Endothelial cell of umbilical vein (primary cell): ENCODE measurements at regions not wholly inside any gene's neighbourhood (a gene's known extent, or its start where the extent isn't known, plus 50 kb on each side); places are given as distances from the start of the nearest gene placed in this dataset.

Source experiments
- BruUV-seq: library from RNA; stranded (reverse); fragments of 400-500 nt; replicated peaks from 2 replicates; lab custom pipeline; 2021; lab: Mats Ljungman, UMichigan
- CTCF ChIA-PET: fragments of 300-600, 350-600 bp; sonication (Branson Sonifier 250); formaldehyde crosslinking; loops from one replicate; lab custom pipeline; 2021; ENCODE audit warnings: antibody characterized with exemption, inconsistent platforms; lab: Charles Lee
- POLR2A ChIA-PET: fragments of 300-600, 350-600 bp; sonication (Branson Sonifier 250); formaldehyde crosslinking; loops from one replicate; lab custom pipeline; 2021; ENCODE audit warnings: antibody characterized with exemption, inconsistent platforms; lab: Charles Lee
- DNase-seq: peaks from one replicate; pipeline ENCODE4 v3.0.0-alpha.2; 2011; ENCODE audit warnings: low read depth, low spot score
- FAIRE-seq: peaks from 2 replicates; lab custom pipeline; 2011; peaks lifted over from hg19 to GRCh38; lab: Jason Lieb, UNC
- H2AFZ ChIP-seq: 2 replicates; pipeline ENCODE4 v1.6.0; 2012; ENCODE audit warnings: low read depth, low read length, control low read depth, inconsistent platforms
- H3K27ac ChIP-seq: 2 replicates; pipeline ENCODE4 v1.5.1; 2011; ENCODE audit warnings: low read depth, mild to moderate bottlenecking, control low read depth, low read length, moderate library complexity; ENCODE audit not compliant: insufficient read depth
- H3K27me3 ChIP-seq, 2 experiments: 2 replicates each; pipeline versions ENCODE4 v1.6.0 to v1.6.1; 2011; ENCODE audit warnings: low read length in 2 of 2, mixed read lengths in 1 of 2; ENCODE audit not compliant: control insufficient read depth in 2 of 2, insufficient read depth in 2 of 2
- H3K36me3 ChIP-seq, 2 experiments: 2 replicates in 1 of 2; 3 replicates in 1 of 2; pipeline ENCODE4 v1.5.1; 2011; ENCODE audit warnings: low read length in 2 of 2, mild to moderate bottlenecking in 1 of 2, moderate library complexity in 1 of 2; ENCODE audit not compliant: control insufficient read depth in 2 of 2, insufficient read depth in 2 of 2; ENCODE audit errors: extremely low read depth in 1 of 2
- H3K4me1 ChIP-seq: 3 replicates; pipeline ENCODE4 v1.5.1; 2011; ENCODE audit warnings: mild to moderate bottlenecking, low read length; ENCODE audit not compliant: control insufficient read depth, insufficient read depth; ENCODE audit errors: extremely low read depth
- H3K4me2 ChIP-seq: 2 replicates; pipeline ENCODE4 v1.6.1; 2011; ENCODE audit warnings: low read length, control low read depth, mixed read lengths; ENCODE audit not compliant: insufficient read depth
- H3K4me3 ChIP-seq, 3 experiments: fragments of 200-600 bp in 1 of 3; sonication (generic), shearing (Covaris generic) in 1 of 3; replicated peaks in 1 of 3; 2 replicates each; pipeline ENCODE4 v1.5.1; 2011 to 2016; ENCODE audit warnings: control low read depth in 3 of 3, low read length in 3 of 3, mild to moderate bottlenecking in 2 of 3, inconsistent platforms in 1 of 3, low read depth in 1 of 3, moderate library complexity in 1 of 3; ENCODE audit not compliant: insufficient read depth in 1 of 3
- H3K79me2 ChIP-seq: 2 replicates; pipeline ENCODE4 v1.6.0; 2012; ENCODE audit warnings: low read length, inconsistent platforms; ENCODE audit not compliant: control insufficient read depth, insufficient read depth
- H3K9ac ChIP-seq: replicated peaks from 2 replicates; pipeline ENCODE3; 2011; ENCODE audit warnings: low read length, control low read depth; ENCODE audit not compliant: insufficient read depth; ENCODE audit errors: extremely low read depth
- H3K9me1 ChIP-seq: replicated peaks from 3 replicates; pipeline ENCODE4 v1.6.0; 2011; ENCODE audit warnings: mild to moderate bottlenecking, low read length; ENCODE audit not compliant: control insufficient read depth, insufficient read depth; ENCODE audit errors: extremely low read depth
- H3K9me3 ChIP-seq: replicated peaks from 2 replicates; pipeline ENCODE4 v1.5.1; 2012; ENCODE audit warnings: low read length, inconsistent platforms; ENCODE audit not compliant: control insufficient read depth, insufficient read depth
- H4K20me1 ChIP-seq: replicated peaks from 2 replicates; pipeline ENCODE3; 2011; ENCODE audit warnings: mild to moderate bottlenecking, low read length; ENCODE audit not compliant: control insufficient read depth, insufficient read depth; ENCODE audit errors: extremely low read depth
- CTCF ChIP-seq, 2 donors: IDR thresholded peaks; 1 replicate in 1 of 2; 2 replicates in 1 of 2; pipeline ENCODE4 v1.5.1; 2011; ENCODE audit warnings: low read length in 2 of 2, mild to moderate bottlenecking in 2 of 2, moderate library complexity in 2 of 2, control low read depth in 1 of 2, inconsistent platforms in 1 of 2, low read depth in 1 of 2; ENCODE audit not compliant: insufficient read depth in 1 of 2; ENCODE audit errors: extremely low read depth in 1 of 2
- EZH2 ChIP-seq: IDR thresholded peaks from 2 replicates; pipeline ENCODE4 v1.6.1; 2012; ENCODE audit warnings: borderline replicate concordance, low read depth, mild to moderate bottlenecking, moderate library complexity, low read length, inconsistent platforms; ENCODE audit not compliant: severe bottlenecking
- FOS ChIP-seq: IDR thresholded peaks from 2 replicates; pipeline ENCODE4 v1.6.1; 2011; ENCODE audit warnings: mild to moderate bottlenecking, low read length, moderate library complexity, borderline replicate concordance; ENCODE audit not compliant: insufficient read depth
- GATA2 ChIP-seq: IDR thresholded peaks from 2 replicates; pipeline ENCODE4 v1.7.0; 2011; ENCODE audit warnings: low read depth, mild to moderate bottlenecking, moderate library complexity, mixed read lengths, low read length; ENCODE audit not compliant: insufficient read length, insufficient read depth
- JUN ChIP-seq: IDR thresholded peaks from 2 replicates; pipeline ENCODE4 v1.6.1; 2011; ENCODE audit warnings: borderline replicate concordance, low read depth; ENCODE audit not compliant: insufficient read length, insufficient read depth
- POLR2A ChIP-seq: IDR thresholded peaks from 2 replicates; pipeline ENCODE4 v1.6.1; 2012; ENCODE audit warnings: low read depth, mild to moderate bottlenecking, control low read depth, low read length
- POLR2AphosphoS5 ChIP-seq: IDR thresholded peaks from 2 replicates; pipeline ENCODE4 v1.6.1; 2012; ENCODE audit warnings: low read depth, mild to moderate bottlenecking, control low read depth, low read length, moderate library complexity; ENCODE audit not compliant: insufficient read depth
- dilution Hi-C: fragments of 300-500 bp; cut with MboI; formaldehyde crosslinking; loops from one replicate; pipeline ENCODE4 v1.15.0; 2019; ENCODE audit warnings: low sequenced_read_pairs; ENCODE audit not compliant: extremely low pct_ligation_motif_present
- intact Hi-C: fragments of 100-400 bp; cut with micrococcal nuclease; formaldehyde crosslinking; loops from one replicate; pipeline ENCODE4 v1.10.0; 2022

DNA sequence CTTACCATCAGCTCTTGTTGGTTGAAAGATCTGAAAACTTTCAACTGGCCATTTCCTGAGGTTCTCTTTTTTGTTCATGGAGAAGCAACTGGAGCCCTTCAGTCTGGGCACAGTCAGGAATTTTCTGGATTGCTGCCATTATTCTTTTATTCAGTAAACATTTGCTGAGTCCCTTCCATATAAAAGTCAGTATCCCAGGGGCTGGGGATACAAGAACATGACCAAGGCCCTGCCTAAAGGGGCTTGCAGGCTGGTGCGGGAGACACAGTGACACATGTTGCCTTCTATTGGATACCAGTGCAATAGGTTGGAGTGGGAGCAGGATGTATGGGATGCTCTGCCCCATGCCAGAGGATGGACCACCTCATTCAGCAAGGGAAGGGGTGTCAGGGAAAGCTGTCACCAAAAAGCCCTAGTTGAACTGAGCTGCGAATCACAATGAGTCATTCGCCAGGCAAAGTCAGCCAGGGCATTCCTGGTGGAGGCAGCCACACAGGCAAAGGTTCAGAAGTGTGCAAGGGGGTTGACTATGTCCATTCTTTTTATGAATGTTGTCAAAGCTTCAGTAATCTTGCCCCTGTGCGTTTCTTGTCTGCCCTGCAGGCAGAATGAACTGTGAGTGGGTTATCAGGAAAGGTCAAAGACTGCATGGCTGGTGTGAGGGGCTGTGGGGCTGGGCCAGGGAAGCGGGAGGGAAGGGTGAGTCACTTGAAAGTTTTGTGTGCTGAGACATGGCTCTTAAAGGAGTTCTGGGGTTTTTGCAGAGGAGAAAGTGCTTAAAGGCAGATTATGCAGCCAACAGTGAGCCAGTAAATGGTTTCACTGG is 395.9 kb downstream of the KCNRG start:
- DNase-seq (peak; percentile 94), FAIRE-seq (peak; percentile 92)
- POLR2A ChIA-PET, result interaction anchor here (0.5 to 1.1 kb wide), 2 partner anchors 38 to 263 kb away, joined by 3 to 4 read pairs; no protein-coding TSS in a partner anchor
- Histone ChIP-seq H2AFZ (peak overlapping the region; percentile 16), H3K9me1 (no peaks in the 10 kb centered on the region), H3K27me3 (no peaks in the 10 kb centered on the region), H3K9me3 (no peaks in the 10 kb centered on the region), H3K36me3 (no peaks in the 10 kb centered on the region), H3K4me1 (peaks cover 21% of the 10 kb centered on the region), H3K79me2 (no peaks in the 10 kb centered on the region), H3K27ac (peak overlapping the region; percentile 46), H3K9ac (no peak overlapping the region), H4K20me1 (no peaks in the 10 kb centered on the region), H3K4me2 (no peak overlapping the region), H3K4me3 (no peak overlapping the region)
- intact Hi-C loops, result loop anchor here (1.0 kb wide), 3 partner anchors 10 to 37 kb away; no protein-coding TSS in a partner anchor
- dilution Hi-C loops, result no loop called here
- CTCF ChIA-PET, result interaction anchor here (1.0 to 1.9 kb wide), 6 partner anchors 8 to 76 kb away, joined by 3 to 8 read pairs (median 4); no protein-coding TSS in a partner anchor
- peak; percentile 94 for TF ChIP-seq FOS
- no peak for TF ChIP-seq POLR2A
- TF ChIP-seq JUN, result peak; percentile 75
- TF ChIP-seq EZH2, result no peak
- TF ChIP-seq GATA2, result peak; percentile 85
- no peak for TF ChIP-seq CTCF (IDR thresholded peaks at IDR 0.05; ENCODE audit: extremely low read depth in 1 of 2, insufficient read depth in 1 of 2, low read depth in 1 of 2, low read length in 2 of 2)
- TF ChIP-seq POLR2AphosphoS5, result peak; percentile 81
- BruUV-seq, result no TSS peak
